GM21360 (cell line): ENCODE measurements at regions not wholly inside any gene's neighbourhood (a gene's known extent, or its start where the extent isn't known, plus 50 kb on each side); places are given as distances from the start of the nearest gene placed in this dataset.
"Not testable (repeated sequence)": the region's sequence is repeated elsewhere in the genome, so short reads cannot be mapped to it uniquely, and the experiment has no call there.

Experiments
- ATAC-seq: cut with Tn5 transposase; IDR thresholded peaks from one replicate; pipeline ENCODE4 v1.9.1; 2021; ENCODE audit warnings: mild to moderate bottlenecking, moderate library complexity; ENCODE audit not compliant: unreplicated experiment

GRCh38 chr3:175988401-175988800 lies 1129.3 kb downstream of the NAALADL2 start:
- ATAC-seq: no peak

- ATAC-seq: no peak
Measured at GRCh38 chr3:175985781-175986180, 1126.6 kb downstream of the NAALADL2 start.

- no peak for ATAC-seq
Measured at GRCh38 chr3:175983379-175983778, 1124.2 kb downstream of the NAALADL2 start.

GRCh38 chr3:175980486-175981090 lies 1121.5 kb downstream of the NAALADL2 start:
- no peak for ATAC-seq

GRCh38 chr3:175977968-175978752 lies 1119.0 kb downstream of the NAALADL2 start:
- ATAC-seq: no peak

- no peak for ATAC-seq
Measured at GRCh38 chr3:175969456-175969855, 1110.3 kb downstream of the NAALADL2 start.

GRCh38 chr3:175965036-175965435 lies 1105.9 kb downstream of the NAALADL2 start:
- ATAC-seq: no peak

- no peak for ATAC-seq
Measured at GRCh38 chr3:175957427-175957826, 1098.3 kb downstream of the NAALADL2 start.

GRCh38 chr3:175956964-175957363 lies 1097.8 kb downstream of the NAALADL2 start:
- no peak for ATAC-seq

GRCh38 chr3:175951047-175951694 lies 1092.0 kb downstream of the NAALADL2 start:
- no peak for ATAC-seq

- ATAC-seq: no peak
Measured at GRCh38 chr3:175948041-175948440, 1088.9 kb downstream of the NAALADL2 start.

GRCh38 chr3:175941352-175941751 lies 1082.2 kb downstream of the NAALADL2 start:
- ATAC-seq: peak; percentile 51

GRCh38 chr3:175940881-175941280 lies 1081.7 kb downstream of the NAALADL2 start:
- ATAC-seq: peak; percentile 38

- no peak for ATAC-seq
Measured at GRCh38 chr3:175940243-175940642, 1081.1 kb downstream of the NAALADL2 start.

GRCh38 chr3:175937367-175937766 lies 1078.2 kb downstream of the NAALADL2 start:
- ATAC-seq: not testable (repeated sequence)

- no peak for ATAC-seq
Measured at GRCh38 chr3:175932586-175932985, 1073.5 kb downstream of the NAALADL2 start.

- no peak for ATAC-seq
Measured at GRCh38 chr3:175919133-175919532, 1060.0 kb downstream of the NAALADL2 start.

GRCh38 chr3:175916191-175916934 lies 1057.2 kb downstream of the NAALADL2 start:
- no peak for ATAC-seq

GRCh38 chr3:175914785-175915184 lies 1055.7 kb downstream of the NAALADL2 start:
- ATAC-seq: no peak

- ATAC-seq: no peak
Measured at GRCh38 chr3:175913286-175913685, 1054.2 kb downstream of the NAALADL2 start.

- no peak for ATAC-seq
Measured at GRCh38 chr3:175911937-175912336, 1052.8 kb downstream of the NAALADL2 start.
